ENCODE measurements at regions not wholly inside any gene's neighbourhood (a gene's known extent, or its start where the extent isn't known, plus 50 kb on each side); places are given as distances from the start of the nearest gene placed in this dataset.

DNA sequence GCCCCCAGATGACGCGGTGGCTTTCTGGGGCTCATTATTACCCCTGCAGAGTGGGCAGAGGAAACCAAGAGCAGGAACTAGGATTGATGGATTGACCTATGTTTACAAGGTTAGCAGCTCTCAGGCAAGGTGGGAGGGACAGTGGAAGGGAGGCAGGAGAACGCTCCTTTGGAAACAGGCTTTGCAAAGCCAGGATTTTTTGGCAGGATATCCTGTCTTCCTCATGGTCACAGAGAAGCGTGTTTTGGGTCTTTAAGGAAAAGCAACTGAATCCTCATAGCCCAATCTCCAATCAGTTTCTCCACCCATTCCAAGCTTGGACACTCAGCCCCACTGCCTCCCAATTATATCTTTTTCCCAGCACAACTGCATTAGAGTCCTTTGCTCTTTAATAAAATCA is 105.6 kb upstream of the SOD1 start (continued):
- TF ChIP-seq, protein P1, sequence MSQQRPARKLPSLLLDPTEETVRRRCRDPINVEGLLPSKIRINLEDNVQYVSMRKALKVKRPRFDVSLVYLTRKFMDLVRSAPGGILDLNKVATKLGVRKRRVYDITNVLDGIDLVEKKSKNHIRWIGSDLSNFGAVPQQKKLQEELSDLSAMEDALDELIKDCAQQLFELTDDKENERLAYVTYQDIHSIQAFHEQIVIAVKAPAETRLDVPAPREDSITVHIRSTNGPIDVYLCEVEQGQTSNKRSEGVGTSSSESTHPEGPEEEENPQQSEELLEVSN (IDR thresholded peaks at IDR 0.05), result no peak
